H1 (cell line): ENCODE measurements at regions not wholly inside any gene's neighbourhood (a gene's known extent, or its start where the extent isn't known, plus 50 kb on each side); places are given as distances from the start of the nearest gene placed in this dataset.

Experiments
- CTCF ChIA-PET: fragments of 300-600 bp; sonication (Branson Sonifier 250); formaldehyde crosslinking; loops from one replicate; lab custom pipeline; 2021; ENCODE audit not compliant: partially characterized antibody; lab: Charles Lee
- POLR2A ChIA-PET: fragments of 300-600 bp; sonication (Branson Sonifier 250); formaldehyde crosslinking; loops from one replicate; lab custom pipeline; 2021; ENCODE audit warnings: inconsistent platforms; ENCODE audit not compliant: partially characterized antibody; lab: Charles Lee
- DNase-seq, 2 experiments: peaks; one replicate each; pipeline versions ENCODE4 v3.0.0 to v3.0.0-alpha.2; 2010 to 2022; ENCODE audit warnings: low spot score in 2 of 2, low read depth in 1 of 2, mixed read lengths in 1 of 2
- FAIRE-seq: peaks from 2 replicates; lab custom pipeline; 2011; peaks lifted over from hg19 to GRCh38; lab: Jason Lieb, UNC
- H2AFZ ChIP-seq: 2 replicates; pipeline ENCODE4 v1.8.1; 2012; ENCODE audit warnings: low read length, inconsistent platforms
- H2AK5ac ChIP-seq: 2 replicates; pipeline ENCODE4 v1.6.1; 2013; ENCODE audit warnings: low read depth, low read length
- H2BK120ac ChIP-seq: replicated peaks from 2 replicates; pipeline ENCODE3; 2013; ENCODE audit warnings: low read depth, low read length, inconsistent platforms
- H2BK12ac ChIP-seq: 2 replicates; pipeline ENCODE4 v1.6.1; 2013; ENCODE audit warnings: low read depth, low read length
- H2BK15ac ChIP-seq: 2 replicates; pipeline ENCODE4 v1.6.1; 2013; ENCODE audit warnings: low read length
- H2BK20ac ChIP-seq: 2 replicates; pipeline ENCODE4 v1.6.1; 2013; ENCODE audit warnings: low read length
- H2BK5ac ChIP-seq: 2 replicates; pipeline ENCODE4 v1.6.1; 2013; ENCODE audit warnings: low read depth, low read length
- H3K14ac ChIP-seq: 2 replicates; pipeline ENCODE4 v1.6.1; 2013; ENCODE audit warnings: inconsistent platforms; ENCODE audit not compliant: insufficient read length
- H3K18ac ChIP-seq: 2 replicates; pipeline ENCODE4 v1.6.1; 2013; ENCODE audit warnings: low read length; ENCODE audit errors: extremely low read depth
- H3K23ac ChIP-seq: 2 replicates; pipeline ENCODE4 v1.6.1; 2013; ENCODE audit warnings: inconsistent platforms; ENCODE audit not compliant: insufficient read length
- H3K23me2 ChIP-seq: 2 replicates; pipeline ENCODE4 v1.6.1; 2013; ENCODE audit warnings: low read depth, low read length
- H3K27ac ChIP-seq: 2 replicates; pipeline ENCODE4 v1.6.1; 2011; ENCODE audit warnings: low read depth, low read length, inconsistent platforms
- H3K27me3 ChIP-seq, 4 experiments: replicated peaks in 1 of 4; 1 replicate in 1 of 4; 2 replicates in 3 of 4; pipeline versions ENCODE4 v1.6.1 to v1.8.1; 2011 to 2013; ENCODE audit warnings: low read length in 3 of 4, mild to moderate bottlenecking in 3 of 4, inconsistent platforms in 2 of 4, mixed read lengths in 2 of 4, moderate library complexity in 1 of 4; ENCODE audit not compliant: control insufficient read depth in 3 of 4, insufficient read depth in 3 of 4; ENCODE audit errors: extremely low read depth in 1 of 4
- H3K36me3 ChIP-seq, 4 experiments: 2 replicates each; pipeline versions ENCODE4 v1.6.1 to v1.8.1; 2011 to 2013; ENCODE audit warnings: mild to moderate bottlenecking in 4 of 4, low read length in 3 of 4, moderate library complexity in 2 of 4, control low read depth in 1 of 4, inconsistent platforms in 1 of 4; ENCODE audit not compliant: insufficient read depth in 4 of 4, control insufficient read depth in 2 of 4
- H3K4ac ChIP-seq: replicated peaks from 2 replicates; pipeline ENCODE3; 2013; ENCODE audit warnings: low read length, low read depth, mixed read lengths, inconsistent platforms; ENCODE audit not compliant: insufficient read length
- H3K4me1 ChIP-seq, 4 experiments: replicated peaks in 1 of 4; 1 replicate in 1 of 4; 2 replicates in 3 of 4; pipeline versions ENCODE4 v1.6.1 to v1.8.1; 2011 to 2013; ENCODE audit warnings: low read length in 3 of 4, inconsistent platforms in 2 of 4, mixed read lengths in 1 of 4; ENCODE audit not compliant: insufficient read depth in 4 of 4, control insufficient read depth in 3 of 4
- H3K4me2 ChIP-seq, 2 experiments: 2 replicates each; pipeline versions ENCODE4 v1.6.1 to v1.8.1; 2011 to 2013; ENCODE audit warnings: low read depth in 2 of 2, low read length in 2 of 2, control low read depth in 1 of 2, inconsistent platforms in 1 of 2, mild to moderate bottlenecking in 1 of 2; ENCODE audit not compliant: insufficient read depth in 1 of 2
- H3K4me3 ChIP-seq, 4 experiments: fragments of 200-600, 300-600 bp in 1 of 4; sonication (generic), shearing (Covaris generic), sonication (Bioruptor Twin) in 1 of 4; 2 replicates each; pipeline versions ENCODE4 v1.5.1 to v1.8.1; 2011 to 2016; ENCODE audit warnings: low read length in 4 of 4, low read depth in 3 of 4, control low read depth in 2 of 4, inconsistent platforms in 2 of 4, mild to moderate bottlenecking in 2 of 4, mixed read lengths in 1 of 4, moderate library complexity in 1 of 4; ENCODE audit not compliant: insufficient read depth in 2 of 4; ENCODE audit errors: extremely low read depth in 1 of 4
- H3K56ac ChIP-seq: replicated peaks from 2 replicates; pipeline ENCODE3; 2013; ENCODE audit warnings: low read depth, mild to moderate bottlenecking, mixed read lengths, low read length, inconsistent platforms; ENCODE audit not compliant: insufficient read length
- H3K79me1 ChIP-seq: 2 replicates; pipeline ENCODE4 v1.6.1; 2013; ENCODE audit warnings: low read depth, low read length, control low read depth
- H3K79me2 ChIP-seq, 2 experiments: 2 replicates each; pipeline versions ENCODE4 v1.6.1 to v1.8.1; 2012 to 2013; ENCODE audit warnings: low read length in 2 of 2, mild to moderate bottlenecking in 2 of 2, inconsistent platforms in 1 of 2; ENCODE audit not compliant: insufficient read depth in 2 of 2, control insufficient read depth in 1 of 2
- H3K9ac ChIP-seq, 4 experiments: replicated peaks in 1 of 4; 1 replicate in 1 of 4; 2 replicates in 3 of 4; pipeline versions ENCODE4 v1.6.1 to v1.8.1; 2011 to 2013; ENCODE audit warnings: low read depth in 3 of 4, low read length in 3 of 4, control low read depth in 2 of 4, mild to moderate bottlenecking in 2 of 4, moderate library complexity in 2 of 4, inconsistent platforms in 1 of 4; ENCODE audit errors: extremely low read depth in 1 of 4
- H3K9me3 ChIP-seq, 2 experiments: 2 replicates each; pipeline versions ENCODE4 v1.6.1 to v1.8.1; 2012 to 2013; ENCODE audit warnings: mild to moderate bottlenecking in 2 of 2, moderate library complexity in 2 of 2, control low read depth in 1 of 2, inconsistent platforms in 1 of 2, low read depth in 1 of 2, low read length in 1 of 2, mixed read lengths in 1 of 2; ENCODE audit not compliant: insufficient read depth in 2 of 2
- H4K20me1 ChIP-seq, 2 experiments: replicated peaks in 1 of 2; 2 replicates each; pipeline versions ENCODE3 to v1.8.1; 2011 to 2013; ENCODE audit warnings: inconsistent platforms in 2 of 2, low read length in 2 of 2, mild to moderate bottlenecking in 1 of 2; ENCODE audit not compliant: insufficient read depth in 2 of 2, control insufficient read depth in 1 of 2
- H4K5ac ChIP-seq: 2 replicates; pipeline ENCODE4 v1.6.1; 2013; ENCODE audit warnings: low read length, low read depth, mixed read lengths, inconsistent platforms; ENCODE audit not compliant: insufficient read length
- H4K8ac ChIP-seq: 2 replicates; pipeline ENCODE4 v1.8.0; 2013; ENCODE audit warnings: mild to moderate bottlenecking, moderate library complexity, low read length, inconsistent platforms; ENCODE audit not compliant: insufficient read depth; ENCODE audit errors: extremely low read depth
- H4K91ac ChIP-seq: replicated peaks from 2 replicates; pipeline ENCODE3; 2013; ENCODE audit warnings: low read length, mixed read lengths, inconsistent platforms; ENCODE audit not compliant: insufficient read length
- GABPA ChIP-seq: IDR thresholded peaks from 2 replicates; pipeline ENCODE4 v1.6.1; 2011; ENCODE audit warnings: mild to moderate bottlenecking, low read length, moderate library complexity, borderline replicate concordance; ENCODE audit not compliant: insufficient read depth
- GTF2F1 ChIP-seq: IDR thresholded peaks from 2 replicates; pipeline ENCODE4 v1.6.1; 2012; ENCODE audit warnings: low read depth, low read length, improper control_type of control experiment, borderline replicate concordance
- KDM4A ChIP-seq: IDR thresholded peaks from one replicate; pipeline ENCODE4 v1.7.1; 2012; ENCODE audit warnings: low read depth, mild to moderate bottlenecking, moderate library complexity, low read length, inconsistent platforms; ENCODE audit not compliant: severe bottlenecking
- NRF1 ChIP-seq: IDR thresholded peaks from 2 replicates; pipeline ENCODE4 v1.6.1; 2011; ENCODE audit warnings: mild to moderate bottlenecking, low read depth, low read length, improper control_type of control experiment
- POLR2A ChIP-seq, 2 experiments: IDR thresholded peaks; 1 replicate in 1 of 2; 2 replicates in 1 of 2; pipeline ENCODE4 v1.6.1; 2011; ENCODE audit warnings: low read depth in 2 of 2, low read length in 2 of 2, mild to moderate bottlenecking in 2 of 2; ENCODE audit errors: control extremely low read depth in 1 of 2
- RFX5 ChIP-seq: IDR thresholded peaks from 2 replicates; pipeline ENCODE4 v1.6.1; 2011; ENCODE audit warnings: low read depth, low read length, improper control_type of control experiment, borderline replicate concordance
- RNF2 ChIP-seq: fragments of 200-900, 300-1000 bp; sonication (generic); IDR thresholded peaks from 2 replicates; pipeline ENCODE4 v1.7.1; 2016; ENCODE audit warnings: borderline replicate concordance, low read depth, mild to moderate bottlenecking, antibody characterized with exemption, low read length; ENCODE audit not compliant: poor library complexity, severe bottlenecking; ENCODE audit errors: missing control alignments
- RXRA ChIP-seq: IDR thresholded peaks from 2 replicates; pipeline ENCODE4 v1.6.1; 2011; ENCODE audit warnings: low read depth, mild to moderate bottlenecking, low read length, moderate library complexity; ENCODE audit not compliant: insufficient read depth
- SIRT6 ChIP-seq: IDR thresholded peaks from one replicate; pipeline ENCODE4 v1.7.1; 2012; ENCODE audit warnings: low read length, inconsistent platforms
- SP1 ChIP-seq: IDR thresholded peaks from 2 replicates; pipeline ENCODE4 v1.6.1; 2011; ENCODE audit warnings: low read depth, low read length
- SP4 ChIP-seq: IDR thresholded peaks from 2 replicates; pipeline ENCODE4 v1.6.1; 2012; ENCODE audit warnings: low read length, inconsistent platforms
- TAF1 ChIP-seq: IDR thresholded peaks from 2 replicates; pipeline ENCODE4 v1.6.1; 2011; ENCODE audit warnings: mild to moderate bottlenecking, low read depth, low read length
- ZNF274 ChIP-seq: IDR thresholded peaks from 2 replicates; pipeline ENCODE4 v1.7.0; 2012; ENCODE audit warnings: low read length, borderline replicate concordance; ENCODE audit errors: extremely low read depth
- WGBS, 2 experiments: shearing (Covaris generic) in 1 of 2; methylation state at CpG; one replicate each; pipeline versions ENCODE4 v1.1.6 to v1.1.7; 2013 to 2015; ENCODE audit warnings: low lambda C conversion rate in 2 of 2, mixed read lengths in 2 of 2, inconsistent platforms in 1 of 2, low coverage in 1 of 2, missing lambda C conversion rate in 1 of 2; ENCODE audit not compliant: insufficient replicate concordance in 2 of 2, insufficient coverage in 1 of 2, insufficient read length in 1 of 2; ENCODE audit errors: extremely low coverage in 1 of 2, missing lambda C conversion rate in 1 of 2; 5-methylcytosine and 5-hydroxymethylcytosine counted together
- TF ChIP-seq, protein P1 (sequence below): IDR thresholded peaks from 2 replicates; pipeline ENCODE4 v1.6.1; 2011; ENCODE audit warnings: low read length, improper control_type of control experiment

GRCh38 chr2:118322406-118322805, 234.1 kb downstream of the INSIG2 start:
- Histone ChIP-seq H3K4ac (no peak overlapping the region), H3K79me2 (peaks cover 0 to 3% of the 10 kb centered on the region in 2 experiments; a peak in 1 of 4 replicates), H4K91ac (no peak overlapping the region), H2AFZ (no peak overlapping the region), H3K9ac (no peak overlapping the region), H3K23me2 (no peaks in the 10 kb centered on the region), H2BK5ac (no peak overlapping the region), H4K8ac (no peak overlapping the region), H2BK15ac (no peak overlapping the region), H3K18ac (no peak overlapping the region), H3K36me3 (no peaks in the 10 kb centered on the region), H4K20me1 (no peaks in the 10 kb centered on the region), H3K79me1 (no peaks in the 10 kb centered on the region), H3K9me3 (no peaks in the 10 kb centered on the region), H3K4me3 (no peak overlapping the region), H2AK5ac (no peak overlapping the region), H3K27ac (no peak overlapping the region), H2BK12ac (no peak overlapping the region), H4K5ac (no peak overlapping the region), H3K56ac (no peak overlapping the region), H3K23ac (no peak overlapping the region), H3K4me2 (no peak overlapping the region), H2BK20ac (no peak overlapping the region), H3K14ac (no peak overlapping the region), H3K27me3 (no peaks in the 10 kb centered on the region; a peak in 1 of 7 replicates), H2BK120ac (no peak overlapping the region), H3K4me1 (peaks cover 7 to 30% (median 23%) of the 10 kb centered on the region in 4 experiments)
- ChIA-PET CTCF (no interaction called here), POLR2A (interaction anchor here (1.6 kb wide), 1 partner anchor 8 kb away, joined by 5 read pairs; no protein-coding TSS in a partner anchor)
- WGBS, 2 experiments = 90 to 100% methylated on average over 1 to 2 of the region's 2 CpGs
- FAIRE-seq = no peak
- no peak for DNase-seq
- TF ChIP-seq POLR2A (IDR thresholded peaks at IDR 0.05; ENCODE audit: control extremely low read depth in 1 of 2, low read depth in 2 of 2, low read length in 2 of 2) = no peak
- TF ChIP-seq SP1 = no peak
- no peak for TF ChIP-seq RFX5
- TF ChIP-seq RXRA = no peak
- no peak for TF ChIP-seq ZNF274
- TF ChIP-seq GTF2F1 = no peak
- no peak for TF ChIP-seq GABPA
- TF ChIP-seq SIRT6 = no peak
- TF ChIP-seq RNF2 = no peak
- TF ChIP-seq NRF1 = no peak
- no peak for TF ChIP-seq TAF1
- no peak for TF ChIP-seq SP4
- TF ChIP-seq, protein P1, sequence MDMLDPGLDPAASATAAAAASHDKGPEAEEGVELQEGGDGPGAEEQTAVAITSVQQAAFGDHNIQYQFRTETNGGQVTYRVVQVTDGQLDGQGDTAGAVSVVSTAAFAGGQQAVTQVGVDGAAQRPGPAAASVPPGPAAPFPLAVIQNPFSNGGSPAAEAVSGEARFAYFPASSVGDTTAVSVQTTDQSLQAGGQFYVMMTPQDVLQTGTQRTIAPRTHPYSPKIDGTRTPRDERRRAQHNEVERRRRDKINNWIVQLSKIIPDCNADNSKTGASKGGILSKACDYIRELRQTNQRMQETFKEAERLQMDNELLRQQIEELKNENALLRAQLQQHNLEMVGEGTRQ = no peak
- TF ChIP-seq KDM4A = no peak
